ENCODE measurements at regions not wholly inside any gene's neighbourhood (a gene's known extent, or its start where the extent isn't known, plus 50 kb on each side); places are given as distances from the start of the nearest gene placed in this dataset.

GRCh38 chr16:9362604-9363003, 271.2 kb downstream of the HAPSTR1 start:
- TF ChIP-seq CTCF (IDR thresholded peaks at IDR 0.05): no peak
- no peak for TF ChIP-seq POLR2A (IDR thresholded peaks at IDR 0.05)

All from body of pancreas (tissue), 4 donors.